Neuronal stem cell (in vitro differentiated cells): ENCODE measurements at regions not wholly inside any gene's neighbourhood (a gene's known extent, or its start where the extent isn't known, plus 50 kb on each side); places are given as distances from the start of the nearest gene placed in this dataset.
A peak's percentile ranks its signal among the peaks of the same experiment; 100 is the strongest.

ENCODE experiments used
- DNase-seq: peaks from one replicate; pipeline ENCODE4 v3.0.0-alpha.2; 2013; ENCODE audit warnings: low spot score
- H2AFZ ChIP-seq: one replicate; pipeline ENCODE4 v1.6.1; 2013; ENCODE audit warnings: mild to moderate bottlenecking, low read length, inconsistent platforms
- H2AK5ac ChIP-seq: 2 replicates; pipeline ENCODE4 v1.6.1; 2013; ENCODE audit warnings: low read depth, mild to moderate bottlenecking, inconsistent platforms, low read length, moderate library complexity, mixed read lengths
- H2BK120ac ChIP-seq: 2 replicates; pipeline ENCODE4 v1.6.1; 2013; ENCODE audit warnings: low read depth, mild to moderate bottlenecking, inconsistent platforms, low read length, moderate library complexity, mixed read lengths
- H2BK12ac ChIP-seq: one replicate; pipeline ENCODE4 v1.6.1; 2013; ENCODE audit warnings: low read length, inconsistent platforms
- H2BK15ac ChIP-seq: 2 replicates; pipeline ENCODE4 v1.6.1; 2013; ENCODE audit warnings: mild to moderate bottlenecking, low read length, inconsistent platforms, mixed read lengths
- H2BK5ac ChIP-seq: one replicate; pipeline ENCODE4 v1.6.1; 2013; ENCODE audit warnings: inconsistent platforms, mild to moderate bottlenecking, low read length, moderate library complexity
- H3K14ac ChIP-seq: one replicate; pipeline ENCODE4 v1.6.1; 2013; ENCODE audit warnings: low read length, inconsistent platforms
- H3K18ac ChIP-seq: 2 replicates; pipeline ENCODE4 v1.6.1; 2013; ENCODE audit warnings: low read length, inconsistent platforms
- H3K23ac ChIP-seq: 2 replicates; pipeline ENCODE4 v1.6.1; 2013; ENCODE audit warnings: low read depth, mild to moderate bottlenecking, mixed read lengths, low read length, inconsistent platforms; ENCODE audit not compliant: poor library complexity
- H3K27ac ChIP-seq: replicated peaks from 3 replicates; pipeline ENCODE4 v1.5.1; 2013; ENCODE audit warnings: low read length, inconsistent platforms
- H3K27me3 ChIP-seq, 3 experiments: 2 replicates each; pipeline ENCODE4 v1.6.1; 2013; ENCODE audit warnings: low read length in 3 of 3, mild to moderate bottlenecking in 2 of 3, inconsistent platforms in 1 of 3, low read depth in 1 of 3, mixed read lengths in 1 of 3, moderate library complexity in 1 of 3; ENCODE audit not compliant: control insufficient read depth in 3 of 3, insufficient read depth in 3 of 3
- H3K36me3 ChIP-seq, 2 donors: replicated peaks in 1 of 2; 2 replicates each; pipeline ENCODE4 v1.6.1; 2013; ENCODE audit warnings: low read length in 2 of 2; ENCODE audit not compliant: control insufficient read depth in 2 of 2, insufficient read depth in 2 of 2
- H3K4ac ChIP-seq: 2 replicates; pipeline ENCODE4 v1.6.1; 2013; ENCODE audit warnings: inconsistent platforms, mild to moderate bottlenecking, low read length, moderate library complexity
- H3K4me1 ChIP-seq, 2 donors: 1 replicate in 1 of 2; 2 replicates in 1 of 2; pipeline ENCODE4 v1.6.1; 2013; ENCODE audit warnings: low read length in 2 of 2, low read depth in 1 of 2; ENCODE audit not compliant: control insufficient read depth in 2 of 2, insufficient read depth in 1 of 2
- H3K4me2 ChIP-seq: one replicate; pipeline ENCODE4 v1.6.1; 2013; ENCODE audit warnings: mild to moderate bottlenecking, low read length, inconsistent platforms; ENCODE audit not compliant: insufficient read depth, poor library complexity, severe bottlenecking
- H3K4me3 ChIP-seq, 2 donors: 2 replicates each; pipeline ENCODE4 v1.5.1; 2013; ENCODE audit warnings: low read length in 2 of 2, mild to moderate bottlenecking in 2 of 2, inconsistent platforms in 1 of 2, moderate library complexity in 1 of 2
- H3K79me1 ChIP-seq: one replicate; pipeline ENCODE4 v1.6.1; 2013; ENCODE audit warnings: low read depth, mild to moderate bottlenecking, inconsistent platforms, low read length, moderate library complexity
- H3K9ac ChIP-seq: one replicate; pipeline ENCODE4 v1.6.1; 2013; ENCODE audit warnings: mild to moderate bottlenecking, low read depth, low read length, inconsistent platforms; ENCODE audit not compliant: poor library complexity
- H3K9me3 ChIP-seq, 2 donors: replicated peaks in 1 of 2; 2 replicates each; pipeline versions ENCODE3 to v1.6.1; 2013; ENCODE audit warnings: low read length in 2 of 2, mild to moderate bottlenecking in 2 of 2, inconsistent platforms in 1 of 2, low read depth in 1 of 2, mixed read lengths in 1 of 2, moderate library complexity in 1 of 2; ENCODE audit not compliant: control insufficient read depth in 2 of 2, insufficient read depth in 1 of 2
- H4K8ac ChIP-seq: one replicate; pipeline ENCODE4 v1.6.1; 2013; ENCODE audit warnings: low read depth, mild to moderate bottlenecking, inconsistent platforms, low read length, moderate library complexity
- H4K91ac ChIP-seq: one replicate; pipeline ENCODE4 v1.6.1; 2013; ENCODE audit warnings: low read length, low read depth, mild to moderate bottlenecking, inconsistent platforms; ENCODE audit not compliant: poor library complexity
- WGBS, 2 donors: extraction: QIAGEN DNeasy Blood & Tissue Kit; methylation state at CpG; one replicate each; pipeline ENCODE4 v1.1.7; 2013; ENCODE audit warnings: missing lambda C conversion rate in 2 of 2, mixed read lengths in 1 of 2; ENCODE audit not compliant: insufficient read length in 2 of 2, insufficient replicate concordance in 1 of 2; ENCODE audit errors: extremely low coverage in 2 of 2; 5-methylcytosine and 5-hydroxymethylcytosine counted together

DNA sequence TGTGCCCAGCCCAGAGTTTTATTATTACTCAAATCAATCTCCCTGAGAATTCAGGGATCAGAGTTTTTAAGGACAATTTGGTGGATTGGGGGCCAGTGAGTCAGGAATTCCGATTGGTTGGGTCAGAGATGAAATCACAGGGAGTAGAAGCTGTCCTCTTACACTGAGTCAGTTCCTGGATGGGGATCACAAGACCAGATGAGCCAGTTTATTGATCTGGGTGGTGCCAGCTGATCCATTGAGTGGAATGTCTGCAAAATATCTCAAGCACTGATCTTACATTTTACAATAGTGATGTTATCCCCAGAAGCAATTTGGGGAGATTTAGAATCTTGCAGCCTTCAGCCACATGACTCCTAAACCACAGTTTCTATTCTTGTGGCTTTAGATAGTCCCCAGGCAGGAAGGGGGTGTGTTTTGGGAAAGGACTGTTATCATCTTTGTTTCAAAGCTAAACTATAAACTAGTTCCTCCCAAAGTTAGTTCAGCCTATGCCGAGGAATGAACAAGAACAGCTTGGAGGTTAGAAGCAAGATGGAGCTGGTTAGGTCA, 89.1 kb upstream of the CNOT2 start:
- H4K91ac ChIP-seq, result no peak overlapping the region
- no peak overlapping the region for H2AFZ ChIP-seq
- no peak overlapping the region for H3K23ac ChIP-seq
- no peak overlapping the region for H3K14ac ChIP-seq
- H3K4me3 ChIP-seq, result no peak overlapping the region
- H3K4me2 ChIP-seq, result no peak overlapping the region
- no peak overlapping the region for H2BK15ac ChIP-seq
- H3K9me3 ChIP-seq, result peaks cover 0 to 24% of the 10 kb centered on the region in 2 donors
- no peaks in the 10 kb centered on the region for H3K4me1 ChIP-seq
- H3K79me1 ChIP-seq, result no peaks in the 10 kb centered on the region
- no peak overlapping the region for H3K27ac ChIP-seq
- no peak overlapping the region for H2AK5ac ChIP-seq
- H3K27me3 ChIP-seq, result no peaks in the 10 kb centered on the region
- H2BK12ac ChIP-seq, result no peak overlapping the region
- WGBS, 2 donors, result no CpG with 5 or more reads among the region's 2 CpGs
- H2BK120ac ChIP-seq, result no peak overlapping the region
- DNase-seq, result no peak
- no peak overlapping the region for H3K9ac ChIP-seq
- no peak overlapping the region for H3K18ac ChIP-seq
- no peaks in the 10 kb centered on the region for H3K36me3 ChIP-seq
- no peak overlapping the region for H2BK5ac ChIP-seq
- no peak overlapping the region for H4K8ac ChIP-seq
- no peak overlapping the region for H3K4ac ChIP-seq

DNA sequence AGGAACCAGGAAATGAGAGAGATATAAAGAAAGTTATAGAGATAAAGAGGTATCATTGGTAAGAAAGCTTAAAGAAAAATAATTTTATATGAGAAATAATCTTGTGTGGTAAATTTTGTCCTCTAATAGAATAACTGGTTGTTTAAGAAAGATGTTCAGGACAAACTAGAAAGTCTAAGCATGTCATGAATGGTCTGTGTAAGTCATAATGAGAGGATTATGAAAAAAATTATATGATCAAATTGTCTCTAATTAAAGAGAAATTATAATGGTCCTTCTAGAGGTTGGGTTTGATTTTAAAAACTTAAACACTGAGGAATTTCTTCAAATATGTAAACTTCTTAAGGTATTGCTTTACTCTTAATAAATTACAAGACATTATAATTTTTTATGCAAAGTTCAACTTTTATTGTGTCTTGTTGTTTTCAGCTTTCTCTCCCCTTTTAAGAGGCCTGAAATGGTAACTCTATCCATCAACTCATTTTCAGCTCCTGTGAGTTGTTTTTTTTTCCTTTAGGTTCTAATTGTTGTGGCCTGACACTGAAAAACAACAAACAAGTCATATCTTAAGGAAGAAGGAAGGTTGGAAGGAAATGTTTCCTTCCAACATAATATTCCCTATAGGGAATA, 88.2 kb upstream of the CNOT2 start:
- peak; percentile 12 for DNase-seq
- Histone ChIP-seq H3K9me3 (peaks cover 0 to 24% of the 10 kb centered on the region in 2 donors), H2BK12ac (no peak overlapping the region), H3K4me1 (no peaks in the 10 kb centered on the region), H3K9ac (no peak overlapping the region), H3K27me3 (no peaks in the 10 kb centered on the region), H3K4ac (no peak overlapping the region), H3K4me2 (no peak overlapping the region), H2BK15ac (no peak overlapping the region), H3K79me1 (no peaks in the 10 kb centered on the region), H3K27ac (no peak overlapping the region), H3K4me3 (no peak overlapping the region), H4K8ac (no peak overlapping the region), H2BK5ac (no peak overlapping the region), H2BK120ac (no peak overlapping the region), H3K18ac (no peak overlapping the region), H4K91ac (no peak overlapping the region), H2AK5ac (no peak overlapping the region), H3K23ac (no peak overlapping the region), H2AFZ (no peak overlapping the region), H3K36me3 (no peaks in the 10 kb centered on the region), H3K14ac (no peak overlapping the region)

DNA sequence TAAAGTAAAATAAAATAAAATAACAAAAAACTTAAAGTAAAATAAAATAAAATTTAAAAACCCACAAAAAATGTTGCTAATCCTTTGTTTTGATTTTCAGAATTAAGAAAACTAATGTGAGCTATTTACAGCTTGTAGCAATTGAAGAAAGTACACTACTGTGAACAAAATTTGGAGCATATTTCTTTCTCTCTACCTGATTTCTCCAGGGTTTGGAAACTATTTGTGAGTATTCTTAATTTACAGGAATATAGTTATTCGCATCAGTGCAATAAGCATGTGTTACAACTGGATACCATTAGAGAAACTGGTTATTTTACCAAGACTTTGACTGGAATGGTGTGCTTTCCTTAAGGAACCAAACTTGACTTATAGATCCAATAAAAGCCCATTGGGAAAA, 86.1 kb upstream of the CNOT2 start:
- no peak overlapping the region for H3K4ac ChIP-seq
- no peak overlapping the region for H2AK5ac ChIP-seq
- no peak overlapping the region for H3K18ac ChIP-seq
- H3K9ac ChIP-seq, result no peak overlapping the region
- no peak overlapping the region for H2AFZ ChIP-seq
- H4K8ac ChIP-seq, result no peak overlapping the region
- no CpG with 5 or more reads among the region's 1 CpG for WGBS, 2 donors
- H3K79me1 ChIP-seq, result no peaks in the 10 kb centered on the region
- no peak overlapping the region for H2BK12ac ChIP-seq
- no peak overlapping the region for H2BK15ac ChIP-seq
- H3K27ac ChIP-seq, result no peak overlapping the region
- no peaks in the 10 kb centered on the region for H3K27me3 ChIP-seq
- no peaks in the 10 kb centered on the region for H3K4me1 ChIP-seq
- peaks cover 0 to 24% of the 10 kb centered on the region in 2 donors for H3K9me3 ChIP-seq
- no peak overlapping the region for H3K4me2 ChIP-seq
- no peak overlapping the region for H4K91ac ChIP-seq
- H3K4me3 ChIP-seq, result no peak overlapping the region
- peak; percentile 8 for DNase-seq
- H2BK5ac ChIP-seq, result no peak overlapping the region
- no peak overlapping the region for H2BK120ac ChIP-seq
- H3K36me3 ChIP-seq, result no peaks in the 10 kb centered on the region
- no peak overlapping the region for H3K23ac ChIP-seq
- H3K14ac ChIP-seq, result no peak overlapping the region

DNA sequence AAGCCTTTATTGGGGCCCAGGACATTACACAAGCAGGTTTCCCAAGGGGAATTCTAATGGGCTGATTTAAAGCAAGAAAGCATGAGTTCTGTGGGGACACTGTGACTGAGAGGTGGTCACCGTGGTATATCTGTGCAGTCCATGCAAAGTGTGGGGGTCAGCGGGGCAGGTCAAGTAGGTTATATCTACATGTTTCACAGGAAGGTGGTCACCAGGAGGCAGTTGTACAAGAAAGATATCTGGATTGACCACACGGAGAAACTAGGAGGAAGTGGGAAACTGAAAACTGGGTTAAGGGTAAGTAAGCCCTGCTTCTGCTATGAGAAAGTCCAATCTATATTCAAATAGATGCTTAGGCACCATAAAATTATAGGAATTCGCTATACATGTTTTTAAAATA, 77.8 kb upstream of the CNOT2 start:
- Histone ChIP-seq H3K36me3 (no peaks in the 10 kb centered on the region), H2BK15ac (no peak overlapping the region), H2BK5ac (no peak overlapping the region), H2BK120ac (no peak overlapping the region), H3K27ac (no peak overlapping the region), H3K4me3 (no peak overlapping the region), H3K4me2 (no peak overlapping the region), H3K4ac (no peak overlapping the region), H3K79me1 (no peaks in the 10 kb centered on the region), H3K27me3 (no peaks in the 10 kb centered on the region), H3K9ac (no peak overlapping the region), H3K23ac (no peak overlapping the region), H2AFZ (no peak overlapping the region), H4K8ac (no peak overlapping the region), H2BK12ac (no peak overlapping the region), H4K91ac (no peak overlapping the region), H3K9me3 (no peaks in the 10 kb centered on the region), H3K14ac (no peak overlapping the region), H3K18ac (no peak overlapping the region), H2AK5ac (no peak overlapping the region), H3K4me1 (no peaks in the 10 kb centered on the region)
- no CpG with 5 or more reads among the region's 4 CpGs for WGBS, 2 donors
- DNase-seq, result no peak
